SK-N-MC (cell line): ENCODE measurements at regions not wholly inside any gene's neighbourhood (a gene's known extent, or its start where the extent isn't known, plus 50 kb on each side); places are given as distances from the start of the nearest gene placed in this dataset.
"Not testable (repeated sequence)": the region's sequence is repeated elsewhere in the genome, so short reads cannot be mapped to it uniquely, and the experiment has no call there.

Experiments
- DNase-seq: peaks from one replicate; pipeline ENCODE4 v3.0.0-alpha.2; 2011; ENCODE audit warnings: low read depth, low spot score
- H3K27ac ChIP-seq: fragments of 200-600 bp; sonication (generic); 2 replicates; pipeline ENCODE4 v1.5.1; 2016; ENCODE audit warnings: mixed run types
- H3K36me3 ChIP-seq: fragments of 200-600 bp; sonication (generic); 2 replicates; pipeline ENCODE4 v1.6.1; 2017; ENCODE audit warnings: antibody characterized with exemption, low read length, mixed read lengths; ENCODE audit not compliant: insufficient read depth
- H3K4me3 ChIP-seq: fragments of 200-600 bp; sonication (generic); 2 replicates; pipeline ENCODE4 v1.5.1; 2016
- H3K9ac ChIP-seq: fragments of 200-600 bp; sonication (generic); 2 replicates; pipeline ENCODE4 v1.8.0; 2017; ENCODE audit warnings: mixed run types, mixed read lengths; ENCODE audit not compliant: insufficient read length
- H3K9me3 ChIP-seq: fragments of 200-600 bp; sonication (generic); 2 replicates; pipeline ENCODE4 v1.6.1; 2017; ENCODE audit warnings: low read depth, mild to moderate bottlenecking, antibody characterized with exemption, low read length, moderate library complexity, mixed read lengths

- H3K4me3 ChIP-seq, H3K27ac ChIP-seq: not testable (repeated sequence)
Observed at GRCh38 chr15:44817797-44818196, 81.5 kb downstream of the TRIM69 start.

GRCh38 chr15:44819331-44819987 is 83.1 kb downstream of the TRIM69 start:
- not testable (repeated sequence) for H3K9ac ChIP-seq, H3K27ac ChIP-seq, DNase-seq

More at GRCh38 chr15:44817797-44818196, 81.5 kb downstream of the TRIM69 start:
- not testable (repeated sequence) for DNase-seq, H3K36me3 ChIP-seq, H3K9me3 ChIP-seq, H3K9ac ChIP-seq

GRCh38 chr15:44820535-44820934 is 84.2 kb downstream of the TRIM69 start:
- H3K36me3 ChIP-seq, H3K9me3 ChIP-seq, H3K27ac ChIP-seq, H3K4me3 ChIP-seq, H3K9ac ChIP-seq, DNase-seq: not testable (repeated sequence)

More at GRCh38 chr15:44819331-44819987, 83.1 kb downstream of the TRIM69 start:
- H3K4me3 ChIP-seq, H3K9me3 ChIP-seq, H3K36me3 ChIP-seq: not testable (repeated sequence)

GRCh38 chr15:44820967-44821366 is 84.6 kb downstream of the TRIM69 start:
- not testable (repeated sequence) for H3K27ac ChIP-seq, H3K9me3 ChIP-seq, H3K4me3 ChIP-seq, H3K9ac ChIP-seq, H3K36me3 ChIP-seq, DNase-seq

GRCh38 chr15:44824277-44825145 is 88.2 kb downstream of the TRIM69 start:
- not testable (repeated sequence) for H3K9me3 ChIP-seq, H3K9ac ChIP-seq, H3K4me3 ChIP-seq, H3K27ac ChIP-seq, DNase-seq, H3K36me3 ChIP-seq

GRCh38 chr15:44826583-44826982 is 90.3 kb downstream of the TRIM69 start:
- not testable (repeated sequence) for H3K9me3 ChIP-seq, H3K36me3 ChIP-seq, DNase-seq, H3K4me3 ChIP-seq, H3K9ac ChIP-seq, H3K27ac ChIP-seq

- not testable (repeated sequence) for H3K9me3 ChIP-seq, H3K27ac ChIP-seq, H3K36me3 ChIP-seq, DNase-seq, H3K9ac ChIP-seq, H3K4me3 ChIP-seq
Observed at GRCh38 chr15:44828229-44828914, 92.0 kb downstream of the TRIM69 start.

GRCh38 chr15:44829150-44829549 is 92.8 kb downstream of the TRIM69 start:
- H3K27ac ChIP-seq, H3K36me3 ChIP-seq, H3K9ac ChIP-seq, DNase-seq, H3K9me3 ChIP-seq, H3K4me3 ChIP-seq: not testable (repeated sequence)

- H3K27ac ChIP-seq, H3K4me3 ChIP-seq, H3K9ac ChIP-seq, H3K36me3 ChIP-seq, H3K9me3 ChIP-seq, DNase-seq: not testable (repeated sequence)
Observed at GRCh38 chr15:44830692-44831408, 94.5 kb downstream of the TRIM69 start.

- H3K36me3 ChIP-seq, H3K4me3 ChIP-seq, DNase-seq, H3K9ac ChIP-seq, H3K27ac ChIP-seq, H3K9me3 ChIP-seq: not testable (repeated sequence)
Observed at GRCh38 chr15:44831409-44831741, 95.0 kb downstream of the TRIM69 start.

GRCh38 chr15:44832133-44832532 is 95.8 kb downstream of the TRIM69 start:
- not testable (repeated sequence) for H3K4me3 ChIP-seq, H3K36me3 ChIP-seq, DNase-seq, H3K9me3 ChIP-seq, H3K27ac ChIP-seq, H3K9ac ChIP-seq

- DNase-seq, H3K36me3 ChIP-seq, H3K27ac ChIP-seq, H3K4me3 ChIP-seq, H3K9me3 ChIP-seq, H3K9ac ChIP-seq: not testable (repeated sequence)
Observed at GRCh38 chr15:44833081-44833480, 96.8 kb downstream of the TRIM69 start.

- not testable (repeated sequence) for H3K4me3 ChIP-seq, H3K9ac ChIP-seq, H3K9me3 ChIP-seq, H3K27ac ChIP-seq, H3K36me3 ChIP-seq, DNase-seq
Observed at GRCh38 chr15:44833761-44834160, 97.4 kb downstream of the TRIM69 start.

- not testable (repeated sequence) for H3K9me3 ChIP-seq, DNase-seq, H3K36me3 ChIP-seq, H3K4me3 ChIP-seq, H3K9ac ChIP-seq, H3K27ac ChIP-seq
Observed at GRCh38 chr15:44835082-44835481, 98.8 kb downstream of the TRIM69 start.
